ENCODE measurements at regions not wholly inside any gene's neighbourhood (a gene's known extent, or its start where the extent isn't known, plus 50 kb on each side); places are given as distances from the start of the nearest gene placed in this dataset.

DNA sequence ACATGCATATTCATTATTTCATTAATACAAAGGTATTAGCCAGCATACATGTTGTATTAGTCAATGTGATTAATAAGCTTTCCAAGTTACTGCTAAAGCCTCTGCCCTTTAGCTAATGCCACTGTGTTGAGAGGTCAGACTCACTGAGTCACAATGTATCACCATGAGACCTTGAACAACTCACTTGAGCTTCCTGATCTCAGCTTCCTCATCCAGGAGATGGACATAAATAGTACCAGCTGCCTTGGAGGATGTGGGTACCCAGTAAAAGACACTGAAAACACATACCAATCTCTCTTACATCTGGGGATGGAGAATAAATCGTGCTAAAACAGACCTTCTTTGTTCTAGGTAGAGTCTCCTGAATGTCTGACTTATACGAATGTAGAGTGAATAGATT, 224.6 kb downstream of the EPHA4 start:
- POLR2A ChIA-PET: no interaction called here
- CTCF ChIA-PET: interaction anchor here (1.4 kb wide), 1 partner anchor 25 kb away, joined by 3 read pairs; no protein-coding TSS in a partner anchor
- TF ChIP-seq, protein P1, sequence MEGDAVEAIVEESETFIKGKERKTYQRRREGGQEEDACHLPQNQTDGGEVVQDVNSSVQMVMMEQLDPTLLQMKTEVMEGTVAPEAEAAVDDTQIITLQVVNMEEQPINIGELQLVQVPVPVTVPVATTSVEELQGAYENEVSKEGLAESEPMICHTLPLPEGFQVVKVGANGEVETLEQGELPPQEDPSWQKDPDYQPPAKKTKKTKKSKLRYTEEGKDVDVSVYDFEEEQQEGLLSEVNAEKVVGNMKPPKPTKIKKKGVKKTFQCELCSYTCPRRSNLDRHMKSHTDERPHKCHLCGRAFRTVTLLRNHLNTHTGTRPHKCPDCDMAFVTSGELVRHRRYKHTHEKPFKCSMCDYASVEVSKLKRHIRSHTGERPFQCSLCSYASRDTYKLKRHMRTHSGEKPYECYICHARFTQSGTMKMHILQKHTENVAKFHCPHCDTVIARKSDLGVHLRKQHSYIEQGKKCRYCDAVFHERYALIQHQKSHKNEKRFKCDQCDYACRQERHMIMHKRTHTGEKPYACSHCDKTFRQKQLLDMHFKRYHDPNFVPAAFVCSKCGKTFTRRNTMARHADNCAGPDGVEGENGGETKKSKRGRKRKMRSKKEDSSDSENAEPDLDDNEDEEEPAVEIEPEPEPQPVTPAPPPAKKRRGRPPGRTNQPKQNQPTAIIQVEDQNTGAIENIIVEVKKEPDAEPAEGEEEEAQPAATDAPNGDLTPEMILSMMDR (IDR thresholded peaks at IDR 0.05; ENCODE audit: control extremely low read depth, extremely low read depth, low read depth, missing control alignments): no peak
- DNase-seq (ENCODE audit: extremely low spot score): no peak

DNA sequence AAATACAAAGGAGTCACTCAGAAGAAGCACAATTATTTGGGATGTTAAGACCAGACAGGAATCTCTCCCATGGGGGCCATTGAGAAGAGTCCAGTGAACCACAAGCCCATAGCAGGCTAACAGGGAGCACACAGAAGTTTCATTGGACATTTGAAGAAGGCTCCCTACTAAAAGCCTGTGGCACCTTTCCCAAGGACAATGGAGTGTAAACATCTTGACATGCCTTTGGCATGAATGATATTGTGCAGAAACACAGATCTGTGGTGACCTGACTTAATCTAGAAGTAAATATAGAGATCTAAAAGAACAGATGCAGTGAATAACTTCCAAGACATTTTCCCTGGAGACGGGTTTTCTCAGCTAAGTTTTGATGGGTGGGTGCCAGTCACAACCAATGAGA, 221.5 kb downstream of the EPHA4 start:
- ChIA-PET POLR2A (no interaction called here), CTCF (interaction anchor here (0.8 kb wide), 1 partner anchor 542 kb away, joined by 3 read pairs; no protein-coding TSS in a partner anchor)
- TF ChIP-seq, protein P1 (IDR thresholded peaks at IDR 0.05; ENCODE audit: control extremely low read depth, extremely low read depth, low read depth, missing control alignments): no peak
- no peak for DNase-seq (ENCODE audit: extremely low spot score)

DNA sequence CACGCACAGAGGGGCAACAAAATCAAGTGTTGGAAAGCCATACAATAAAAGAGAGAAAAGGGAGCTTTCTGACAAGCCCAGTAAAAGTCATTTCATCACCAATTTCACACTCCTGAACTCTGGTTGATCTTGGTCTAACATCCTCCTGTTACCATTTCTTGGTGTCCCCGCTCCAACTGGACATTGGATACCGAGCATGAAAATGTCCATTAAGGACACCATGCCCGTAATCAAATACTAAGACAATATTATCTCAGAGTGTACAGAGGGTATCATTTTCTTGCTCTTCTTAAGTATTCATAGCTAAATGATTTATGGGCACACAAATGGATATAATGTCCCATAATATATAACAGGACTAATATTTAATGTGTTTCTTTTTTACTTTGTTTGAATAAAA, 218.9 kb downstream of the EPHA4 start:
- CTCF ChIA-PET: no interaction called here
- POLR2A ChIA-PET: no interaction called here
- no peak for DNase-seq (ENCODE audit: extremely low spot score)
- TF ChIP-seq, protein P1 (IDR thresholded peaks at IDR 0.05; ENCODE audit: control extremely low read depth, extremely low read depth, low read depth, missing control alignments): no peak

DNA sequence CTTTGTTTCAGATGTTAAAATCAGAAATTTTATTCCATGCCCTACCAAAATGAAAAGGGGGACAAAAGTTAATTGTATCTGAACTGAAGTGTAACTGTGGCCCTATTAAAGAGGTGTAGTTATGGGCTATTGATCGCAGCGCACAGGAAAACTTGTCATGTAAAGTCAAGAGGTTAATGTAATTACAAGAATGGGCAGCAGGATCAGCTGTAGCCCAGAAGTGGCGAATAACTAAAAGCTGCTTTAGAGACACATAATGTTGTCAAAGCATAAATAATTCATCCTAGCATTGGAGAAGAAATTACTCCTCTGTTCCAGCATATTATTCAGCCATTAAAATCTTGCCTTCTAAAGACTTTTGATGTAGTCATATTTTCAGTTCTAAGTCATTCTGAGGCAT, 211.8 kb downstream of the EPHA4 start:
- DNase-seq (ENCODE audit: extremely low spot score): no peak
- POLR2A ChIA-PET: no interaction called here
- CTCF ChIA-PET: no interaction called here
- TF ChIP-seq, protein P1 (IDR thresholded peaks at IDR 0.05; ENCODE audit: control extremely low read depth, extremely low read depth, low read depth, missing control alignments): no peak

DNA sequence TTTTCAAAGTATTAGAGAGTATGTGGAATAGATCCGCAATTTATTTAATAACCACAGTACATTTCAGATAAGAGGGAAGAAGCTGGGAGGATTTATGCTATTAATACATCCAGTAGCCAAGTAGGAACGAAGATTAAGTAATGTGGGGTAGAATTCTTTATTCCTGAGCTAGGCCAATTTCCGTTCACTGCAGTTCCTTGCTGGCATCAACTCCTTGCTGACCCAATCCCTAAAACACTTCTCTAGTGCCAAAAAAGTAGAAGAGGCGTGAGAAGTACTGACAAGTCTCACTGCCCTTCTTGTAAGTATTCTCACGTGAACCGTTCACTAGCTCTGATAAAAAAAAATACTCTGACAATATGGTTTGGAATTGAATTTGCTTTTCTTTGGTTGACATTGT, 211.4 kb downstream of the EPHA4 start:
- DNase-seq (ENCODE audit: extremely low spot score): no peak
- TF ChIP-seq, protein P1 (IDR thresholded peaks at IDR 0.05; ENCODE audit: control extremely low read depth, extremely low read depth, low read depth, missing control alignments): no peak
- CTCF ChIA-PET: interaction anchor here (0.9 kb wide), 1 partner anchor 16 kb away, joined by 3 read pairs; no protein-coding TSS in a partner anchor
- POLR2A ChIA-PET: no interaction called here

DNA sequence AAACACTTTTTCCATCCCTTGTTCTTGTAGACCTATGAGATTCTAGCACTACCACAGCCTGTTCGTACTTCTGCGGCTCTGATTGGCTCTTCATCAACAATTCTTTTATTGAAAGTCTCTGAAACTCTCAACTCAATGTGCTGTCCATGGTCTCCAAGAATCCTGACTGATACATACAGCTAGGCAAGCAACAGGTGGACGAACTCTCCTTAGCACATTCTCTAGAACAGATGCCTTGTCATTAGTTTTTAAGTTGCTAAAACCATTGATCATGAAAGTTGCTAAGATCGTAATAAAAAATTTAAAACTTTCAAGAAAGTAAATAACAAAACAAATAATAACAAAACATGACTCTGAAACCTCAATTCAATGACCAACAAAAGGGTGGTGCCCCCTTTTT, 210.5 kb downstream of the EPHA4 start:
- ChIA-PET POLR2A (no interaction called here), CTCF (interaction anchor here (0.9 to 1.5 kb wide), 2 partner anchors 17 to 20 kb away, joined by 3 to 4 read pairs; no protein-coding TSS in a partner anchor)
- TF ChIP-seq, protein P1 (IDR thresholded peaks at IDR 0.05; ENCODE audit: control extremely low read depth, extremely low read depth, low read depth, missing control alignments): no peak
- no peak for DNase-seq (ENCODE audit: extremely low spot score)

DNA sequence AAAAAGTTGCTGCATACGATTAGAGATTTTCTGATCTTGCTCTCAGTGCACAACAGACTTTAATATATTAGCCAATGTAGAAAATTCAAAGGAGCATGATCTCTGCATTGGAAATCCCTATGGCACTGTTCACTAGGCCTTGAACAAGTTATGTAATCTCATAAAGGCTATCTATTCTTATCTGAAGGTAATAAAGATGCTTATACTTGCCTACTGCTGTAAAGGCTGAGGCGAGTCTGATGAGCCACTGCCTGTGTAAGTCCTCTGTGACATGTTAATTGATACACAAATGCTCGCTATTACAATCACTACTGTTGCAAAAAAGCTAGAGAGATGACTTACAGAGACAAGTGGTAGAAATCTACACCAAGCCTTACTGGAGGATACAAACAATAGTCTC, 207.4 kb downstream of the EPHA4 start:
- ChIA-PET POLR2A (no interaction called here), CTCF (no interaction called here)
- no peak for DNase-seq (ENCODE audit: extremely low spot score)
- TF ChIP-seq, protein P1 (IDR thresholded peaks at IDR 0.05; ENCODE audit: control extremely low read depth, extremely low read depth, low read depth, missing control alignments): no peak

All from GM10248 (cell line).